GM21737 (cell line): ENCODE measurements at regions not wholly inside any gene's neighbourhood (a gene's known extent, or its start where the extent isn't known, plus 50 kb on each side); places are given as distances from the start of the nearest gene placed in this dataset.

Source experiments
- ATAC-seq: cut with Tn5 transposase; IDR thresholded peaks from one replicate; pipeline ENCODE4 v1.9.1; 2021; ENCODE audit warnings: mild to moderate bottlenecking, moderate library complexity; ENCODE audit not compliant: unreplicated experiment

DNA sequence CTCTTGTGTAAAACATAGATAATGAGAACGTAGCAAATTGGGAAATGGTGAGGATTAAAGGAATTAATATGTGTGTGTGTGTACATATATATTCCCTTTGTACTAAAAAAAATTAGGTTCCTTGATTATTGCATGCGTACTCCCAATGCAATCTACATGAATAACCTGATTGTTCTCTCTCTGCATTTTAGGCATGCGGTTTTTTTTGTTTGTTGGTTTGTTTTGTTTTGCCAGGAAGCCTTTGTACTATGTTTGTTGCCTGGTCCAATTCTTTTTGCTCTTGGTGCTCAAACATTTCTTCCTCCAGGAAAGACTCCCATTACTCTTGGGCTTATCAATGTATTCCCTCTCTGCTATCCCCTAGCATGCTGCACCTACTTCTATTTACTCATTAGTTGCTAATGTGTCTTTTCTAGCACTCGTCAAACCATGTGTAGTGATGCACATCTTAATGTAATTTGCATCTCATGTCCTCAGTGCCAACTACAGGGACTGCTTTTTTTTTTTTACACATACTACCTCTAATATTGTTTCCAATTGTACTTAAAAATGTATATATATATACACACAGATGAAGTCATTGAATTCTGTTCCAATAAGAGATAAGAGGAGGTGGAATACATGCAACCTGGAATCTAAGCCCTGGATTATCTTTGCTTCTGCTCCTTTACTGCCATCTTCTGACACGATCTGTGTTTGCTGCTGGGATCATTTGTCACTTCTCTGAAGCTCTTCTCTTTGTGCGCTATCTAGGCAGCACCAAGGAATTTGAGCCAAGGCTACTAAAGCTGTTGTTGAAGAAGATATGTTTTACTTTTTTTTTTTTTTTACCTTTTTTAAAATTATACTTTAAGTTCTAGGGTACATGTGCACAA, 197.2 kb upstream of the ANO3 start:
- no peak for ATAC-seq

DNA sequence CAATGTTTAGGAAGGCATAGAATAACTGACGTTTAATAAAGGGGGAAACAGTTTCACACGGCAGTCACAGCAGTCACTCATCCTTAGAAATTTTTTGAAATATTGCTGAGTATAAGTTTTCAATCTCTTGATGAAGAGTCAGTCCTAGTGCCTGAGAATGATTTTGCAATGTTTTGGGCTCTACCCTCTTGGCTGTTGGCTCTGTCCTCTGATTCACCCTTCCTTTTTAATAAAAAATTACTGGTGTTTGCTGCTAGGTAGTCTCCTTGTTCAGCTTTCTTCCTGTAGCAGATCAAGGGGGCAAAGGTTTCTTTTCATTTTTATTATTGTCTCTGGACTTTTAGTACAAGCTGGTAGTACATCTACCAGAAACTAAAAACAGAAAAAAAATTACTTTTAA, 194.3 kb upstream of the ANO3 start:
- ATAC-seq = no peak

DNA sequence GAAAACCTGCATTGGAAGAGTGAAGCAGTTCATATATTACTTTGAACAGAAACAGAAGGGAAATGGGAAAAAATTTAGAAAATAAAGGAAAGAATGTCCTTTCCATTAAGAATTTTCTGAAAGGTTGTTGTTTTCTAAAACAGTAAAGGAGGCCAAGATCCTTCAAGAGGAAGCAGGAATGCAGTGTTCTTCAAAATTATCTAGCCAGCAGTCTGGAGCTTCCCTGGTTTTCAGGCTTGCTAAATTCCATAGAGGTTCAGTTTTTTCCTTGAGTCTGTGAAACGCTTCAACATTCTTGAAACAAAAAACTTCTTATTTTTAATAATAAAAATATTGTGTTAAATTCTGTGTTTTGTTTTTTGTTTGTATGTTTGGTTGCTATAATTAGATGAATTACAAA, 189.0 kb upstream of the ANO3 start:
- ATAC-seq = no peak

DNA sequence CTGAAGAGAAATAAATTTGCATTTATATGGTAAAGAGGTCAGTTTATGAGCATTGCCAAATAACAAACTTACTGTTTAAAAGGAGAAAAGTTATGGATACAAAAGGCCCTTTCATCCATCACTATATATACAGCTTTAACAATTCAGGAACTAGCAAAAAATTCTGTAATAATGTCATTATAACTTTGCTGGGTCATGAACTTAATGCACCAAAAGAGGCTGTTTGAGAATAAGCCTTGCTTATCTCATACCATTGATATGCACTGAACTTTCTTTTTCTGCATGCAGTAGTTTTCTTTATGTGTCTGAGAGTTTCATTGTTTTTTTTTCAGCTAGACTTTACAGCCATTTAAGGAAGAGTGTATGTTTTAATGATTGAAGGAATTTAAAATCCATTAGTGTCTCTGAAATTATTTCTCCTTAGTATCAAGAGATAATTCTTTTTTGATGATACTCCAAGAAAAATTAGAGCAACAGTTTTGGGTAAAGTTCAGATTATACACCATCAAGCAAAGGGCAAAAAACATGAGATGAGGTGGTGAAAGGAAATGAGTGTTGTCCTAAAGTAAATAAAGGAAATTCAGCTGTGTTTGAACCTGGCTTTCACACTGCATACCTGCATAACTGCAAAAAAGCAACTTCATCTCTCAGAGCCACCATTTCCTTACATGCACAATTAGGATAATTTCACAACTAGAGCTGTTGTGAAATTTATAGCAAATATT, 188.2 kb upstream of the ANO3 start:
- ATAC-seq = no peak

DNA sequence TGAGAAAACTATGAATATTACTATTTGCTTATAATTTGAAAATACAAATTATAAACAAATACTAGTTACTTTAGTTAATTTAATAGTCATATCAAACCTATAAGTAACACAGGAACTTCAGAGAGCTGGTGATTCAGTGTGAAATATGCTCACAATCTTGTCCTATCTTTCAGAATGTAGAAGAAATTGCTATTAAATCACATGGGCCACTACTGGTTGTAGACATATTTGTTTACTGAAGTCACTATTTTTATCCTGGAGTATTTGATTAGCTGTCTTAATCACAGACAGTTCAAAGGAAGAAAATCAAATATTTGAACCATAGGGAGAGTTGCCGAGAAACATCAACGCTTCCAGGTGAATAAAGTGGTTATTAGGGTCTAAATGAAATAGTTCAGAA, 187.6 kb upstream of the ANO3 start:
- no peak for ATAC-seq

DNA sequence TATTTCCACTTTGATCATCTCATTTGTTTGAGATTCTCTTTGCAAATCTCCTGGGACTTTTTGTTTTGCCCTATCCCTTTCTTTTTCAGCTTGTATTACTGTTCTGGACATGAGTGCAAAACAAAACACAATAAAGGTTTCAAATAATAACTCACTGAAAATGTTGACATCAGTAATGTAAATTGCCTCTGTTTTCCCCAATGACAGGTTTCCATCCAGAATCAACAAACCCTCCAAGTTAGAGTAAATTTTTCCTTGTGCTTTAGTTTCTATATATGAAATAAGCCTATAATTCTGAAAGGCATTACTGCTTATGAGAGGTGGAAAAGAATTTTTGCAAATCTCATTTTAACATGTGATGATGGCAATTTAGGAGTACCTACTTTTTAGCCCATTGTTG, 187.0 kb upstream of the ANO3 start:
- ATAC-seq = no peak

DNA sequence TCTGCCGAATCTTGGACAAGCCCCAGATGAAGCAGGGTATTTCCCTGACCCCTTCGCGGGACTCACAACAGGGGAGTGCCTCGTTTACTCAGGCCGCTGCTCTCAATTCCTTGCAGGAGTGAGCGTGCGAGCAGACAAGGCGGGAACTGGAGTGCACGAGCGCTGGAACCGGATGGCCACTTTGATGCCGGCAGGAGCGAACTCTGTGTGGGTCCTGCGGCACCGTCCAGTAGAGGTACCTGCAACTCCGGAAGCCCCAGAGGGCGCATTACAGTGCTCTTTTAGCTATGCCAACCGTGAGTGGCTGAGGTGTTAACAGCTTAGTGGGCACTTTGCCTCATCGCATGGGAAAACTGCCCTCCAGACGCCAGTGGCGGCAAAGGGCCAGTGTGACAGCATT, 182.3 kb upstream of the ANO3 start:
- ATAC-seq = no peak

DNA sequence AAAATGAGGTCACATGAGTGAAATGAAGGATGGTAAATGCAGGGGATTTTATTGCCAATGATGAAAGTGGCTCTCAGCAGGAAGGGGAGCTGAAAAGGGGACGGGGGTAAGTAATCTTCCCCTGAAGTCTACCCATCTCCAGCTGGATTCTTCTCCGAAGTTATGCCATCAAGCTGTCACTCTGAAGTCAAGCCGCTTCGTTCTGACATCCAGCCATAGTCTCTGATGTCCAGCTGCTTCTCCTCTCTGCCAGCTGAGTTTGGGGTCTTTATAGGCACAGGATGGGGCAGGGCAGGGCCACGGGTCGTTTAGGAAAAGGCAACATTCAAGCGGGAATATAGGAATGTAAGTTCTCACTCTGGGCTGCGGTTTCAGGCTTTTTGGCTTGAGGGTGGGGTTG, 181.9 kb upstream of the ANO3 start:
- ATAC-seq = no peak

DNA sequence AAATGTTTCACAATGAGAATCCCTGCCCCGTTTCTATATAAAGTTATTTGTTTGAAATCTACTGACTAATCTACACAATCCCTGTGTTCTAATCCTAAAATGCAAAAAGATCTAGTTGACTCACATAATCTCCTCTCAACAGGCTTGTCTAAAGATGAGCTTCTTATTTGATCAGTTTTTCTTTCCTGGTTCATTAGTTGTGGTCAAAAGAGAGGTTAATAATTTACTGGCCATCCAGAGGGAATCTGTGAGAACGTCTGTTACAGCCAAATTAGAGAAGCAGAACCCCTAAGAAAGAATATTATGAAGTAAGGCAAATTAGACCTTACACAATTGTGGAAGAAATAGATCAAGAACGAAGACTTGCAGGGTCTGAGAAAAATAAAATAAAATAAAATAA, 173.7 kb upstream of the ANO3 start:
- ATAC-seq = no peak

DNA sequence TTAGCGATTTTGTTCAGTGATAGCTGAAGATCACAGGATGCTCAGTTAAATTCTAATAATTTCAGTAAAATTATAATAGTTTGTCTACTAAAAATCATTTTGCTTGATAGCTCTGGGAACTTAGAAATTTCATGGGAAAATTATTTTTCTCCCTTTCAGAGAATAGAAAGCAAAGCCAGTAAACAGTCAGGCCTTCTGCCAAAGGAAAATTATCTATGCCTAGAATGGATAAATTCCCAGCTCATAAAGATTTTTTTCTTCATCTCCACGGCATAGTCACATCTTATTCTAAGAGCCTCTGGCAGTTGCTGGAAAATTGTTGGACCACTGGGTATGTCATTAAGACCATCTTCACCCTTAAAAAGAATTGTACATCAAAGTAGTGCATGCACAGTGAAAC, 169.6 kb upstream of the ANO3 start:
- ATAC-seq = no peak

DNA sequence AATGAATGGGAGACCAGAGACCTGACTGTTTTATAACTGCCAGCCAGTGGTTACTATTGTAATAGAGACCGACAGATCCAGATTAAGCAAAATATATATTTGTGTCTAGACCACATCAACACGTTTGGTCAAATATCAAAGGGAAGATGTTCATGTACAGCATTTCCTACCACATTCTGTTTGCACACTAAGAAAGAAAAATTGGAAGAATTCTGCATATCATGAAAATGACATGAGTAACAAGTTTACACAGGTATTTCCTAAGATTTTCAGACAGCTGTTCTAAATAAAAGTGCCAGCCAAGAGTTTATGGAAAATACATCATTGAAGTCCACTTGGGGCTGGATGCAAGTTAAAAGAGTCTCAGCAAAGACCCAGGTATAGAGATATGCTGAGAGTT, 145.5 kb upstream of the ANO3 start:
- no peak for ATAC-seq

DNA sequence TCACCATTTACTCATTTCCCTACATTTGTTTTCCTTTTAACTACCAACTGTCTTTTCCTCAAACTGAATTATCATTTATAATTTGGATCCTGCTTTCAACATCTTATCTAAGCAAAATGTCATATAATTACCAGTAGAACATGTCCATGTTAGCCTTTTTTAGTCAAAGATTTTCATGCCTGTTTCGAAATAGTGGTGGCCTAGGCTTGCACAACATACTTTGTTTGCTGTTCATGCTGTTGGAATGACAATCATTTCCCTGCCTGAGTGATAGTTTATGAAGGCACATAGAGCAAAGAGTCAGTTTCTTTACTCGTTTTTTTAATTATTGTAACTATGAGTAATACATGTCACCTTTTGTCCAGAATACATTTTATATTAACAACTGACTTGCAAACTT, 144.3 kb upstream of the ANO3 start:
- ATAC-seq = no peak

DNA sequence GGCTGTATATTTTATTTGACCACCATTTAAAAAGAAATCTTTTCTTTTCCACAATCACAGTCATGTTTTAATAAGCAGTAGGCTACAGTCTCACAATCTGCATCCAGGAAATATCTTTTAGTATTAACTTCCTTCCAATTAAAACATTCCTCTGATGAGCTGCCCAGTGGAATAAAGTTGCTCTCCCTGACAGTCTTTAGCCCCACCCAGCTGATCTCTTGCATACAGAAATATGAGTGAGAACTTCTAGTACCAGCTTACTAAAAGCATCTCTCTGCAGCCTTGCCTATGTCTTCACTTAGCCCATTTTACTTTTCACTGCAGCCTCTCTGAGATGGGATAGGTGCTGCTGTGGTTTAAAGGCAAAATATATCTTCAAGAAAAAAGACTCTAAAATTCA, 143.4 kb upstream of the ANO3 start:
- no peak for ATAC-seq

DNA sequence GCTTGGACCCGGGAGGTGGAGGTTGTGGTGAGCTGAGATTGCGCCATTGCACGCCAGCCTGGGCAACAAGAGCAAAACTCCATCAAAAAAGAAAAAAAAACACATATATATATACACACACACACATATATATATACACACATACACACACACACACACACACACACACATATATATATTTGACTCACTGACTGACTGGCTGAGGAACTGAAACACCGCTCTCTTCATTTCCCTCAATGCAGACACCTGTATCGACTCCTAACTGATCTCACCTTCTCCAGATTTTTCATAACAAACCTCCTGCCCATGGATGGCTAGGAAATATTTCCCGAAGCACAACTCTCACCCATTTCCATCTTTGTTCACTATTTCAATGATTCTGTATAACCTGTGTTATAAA, 140.7 kb upstream of the ANO3 start:
- no peak for ATAC-seq

DNA sequence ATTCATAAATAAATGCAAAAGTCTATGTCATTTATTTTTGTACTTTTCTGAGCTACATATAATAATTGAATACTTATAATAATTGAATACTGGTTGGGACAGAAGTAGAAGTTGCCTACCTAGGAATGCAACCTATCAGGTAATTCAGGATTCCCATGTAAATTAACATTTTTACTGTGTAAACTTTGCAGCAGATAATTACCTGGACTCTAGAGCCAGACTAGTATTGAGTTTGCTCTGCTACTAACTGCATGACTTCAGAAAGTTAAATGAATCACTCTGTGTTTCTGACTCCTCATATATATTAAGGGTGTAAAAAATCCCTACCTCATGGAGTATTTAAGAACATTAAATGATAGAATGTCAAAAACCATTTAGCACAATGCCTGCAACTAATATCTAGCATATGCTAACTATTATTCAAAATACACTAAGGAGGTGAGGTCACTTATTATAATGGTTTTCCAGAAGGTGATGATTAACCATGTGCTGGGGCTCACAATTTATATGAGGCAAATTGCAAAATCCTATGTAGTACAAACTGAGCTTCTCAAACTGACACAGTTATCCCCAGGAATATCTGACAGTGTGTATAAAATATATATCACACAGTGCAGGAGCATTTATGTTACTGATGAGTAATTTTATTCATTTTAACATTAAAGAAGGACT, 138.1 kb upstream of the ANO3 start:
- no peak for ATAC-seq

DNA sequence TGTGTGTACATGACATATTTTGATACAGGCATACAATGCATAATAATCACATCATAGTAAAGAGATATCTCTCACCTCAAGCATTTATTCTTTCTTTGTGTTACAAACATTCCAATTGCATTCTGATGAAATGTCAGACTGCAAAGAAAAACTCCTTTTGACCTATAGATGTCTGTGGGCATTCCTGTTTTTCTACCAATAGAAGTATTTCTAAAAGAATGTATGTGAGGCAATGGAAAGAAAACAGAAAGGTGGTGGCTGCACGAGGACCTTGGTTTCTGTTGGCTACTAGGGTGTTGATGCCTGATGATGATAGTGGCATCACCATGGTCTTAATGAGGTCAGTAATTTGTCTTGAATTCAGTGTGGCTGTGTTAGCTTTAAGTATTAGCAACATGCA, 137.0 kb upstream of the ANO3 start:
- ATAC-seq = no peak

DNA sequence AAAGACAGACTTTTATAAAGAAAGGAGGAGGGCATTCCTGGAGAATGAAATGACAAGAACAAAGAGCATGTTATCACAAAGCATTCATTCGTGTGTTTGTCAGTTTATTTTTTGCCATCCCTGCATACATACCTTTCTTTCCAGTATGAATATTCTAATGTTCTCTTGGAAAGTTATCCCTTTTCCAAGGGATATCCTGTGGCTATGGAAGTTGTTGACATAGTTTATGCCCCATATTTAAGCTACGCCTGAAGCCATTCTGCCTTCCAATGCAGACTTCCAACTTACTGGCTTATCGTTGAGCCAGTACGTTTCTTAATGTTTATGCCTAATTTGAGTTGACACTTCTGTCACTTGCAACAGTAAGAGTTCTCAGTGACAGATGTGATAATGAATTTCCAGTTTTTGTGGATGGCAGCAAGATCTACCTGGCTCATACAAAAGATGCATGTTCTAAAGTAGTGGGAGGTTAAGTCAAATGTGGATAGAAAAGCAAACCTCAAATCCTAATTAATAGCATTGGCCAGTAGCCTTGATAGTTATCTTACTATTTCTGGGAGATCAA, 133.3 kb upstream of the ANO3 start:
- no peak for ATAC-seq

DNA sequence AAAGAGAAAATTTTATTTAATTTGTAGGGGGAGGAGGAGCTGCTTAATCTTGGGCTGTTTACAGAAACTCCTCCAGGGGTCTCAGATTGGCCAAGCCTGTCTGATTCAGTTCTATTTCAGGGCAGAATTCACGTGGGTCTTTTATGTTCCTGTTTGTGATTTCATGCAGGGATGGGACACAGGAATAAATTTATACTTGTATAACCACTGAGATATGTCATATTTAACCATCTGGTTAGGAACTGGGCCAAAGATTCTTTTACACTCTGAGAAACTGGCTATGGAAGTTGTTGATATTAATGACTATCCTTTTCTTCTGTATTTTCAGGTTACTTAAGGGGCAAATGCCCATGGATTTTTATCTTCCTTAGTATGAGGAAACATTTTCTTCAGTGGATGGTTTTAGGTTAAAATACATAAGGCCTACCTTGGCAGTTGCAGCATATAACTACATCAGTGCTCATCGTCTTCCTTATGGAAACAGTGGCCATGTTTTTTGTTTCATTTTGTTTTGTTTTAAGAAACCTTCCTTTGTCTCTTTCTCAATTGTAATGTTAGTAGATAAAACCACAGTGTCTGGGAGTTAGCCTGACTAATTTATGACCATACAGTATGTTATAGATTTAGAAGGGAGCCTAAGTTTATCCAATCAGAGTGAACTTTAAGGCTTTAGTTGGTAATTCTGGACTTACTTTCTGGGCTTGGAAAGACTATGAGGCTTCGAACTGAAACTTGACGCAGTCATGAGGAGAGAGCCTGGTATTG, 132.4 kb upstream of the ANO3 start:
- ATAC-seq = no peak

DNA sequence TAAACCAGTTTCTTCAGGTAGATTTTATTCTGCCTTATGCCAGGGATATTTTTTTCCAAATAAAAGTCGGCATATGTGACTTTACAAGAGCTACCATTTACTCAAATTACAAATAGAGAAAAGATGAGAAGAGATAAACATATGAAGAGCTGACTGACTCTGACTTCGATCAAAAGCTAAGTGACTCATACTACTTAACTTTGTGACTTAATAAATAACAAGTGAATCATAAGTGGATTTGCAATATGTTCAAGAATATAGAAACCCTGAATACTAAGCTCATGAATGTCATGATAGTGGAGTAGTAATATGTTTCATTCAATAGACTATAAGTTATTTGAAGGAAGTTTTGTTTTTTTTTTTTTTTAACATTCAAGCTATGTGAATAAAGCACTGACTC, 130.5 kb upstream of the ANO3 start:
- no peak for ATAC-seq

DNA sequence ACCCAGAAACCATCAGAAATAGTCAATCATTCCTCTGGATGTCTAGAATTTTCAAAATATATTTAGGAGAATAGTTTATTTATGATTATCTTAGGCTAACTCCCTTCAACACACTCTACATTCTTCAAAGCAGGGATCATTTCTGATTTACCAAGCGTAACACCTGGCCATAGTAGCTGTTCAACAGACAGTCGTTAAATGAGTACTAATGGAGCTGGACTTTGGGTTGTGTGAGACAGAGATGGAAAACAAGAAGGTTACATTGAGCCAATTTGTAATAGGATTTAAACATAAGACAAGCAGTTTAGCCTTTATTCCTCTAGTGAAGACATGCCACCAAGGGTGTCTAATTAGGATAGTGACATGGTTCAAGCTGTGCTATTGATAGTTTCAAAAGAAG, 129.2 kb upstream of the ANO3 start:
- no peak for ATAC-seq

DNA sequence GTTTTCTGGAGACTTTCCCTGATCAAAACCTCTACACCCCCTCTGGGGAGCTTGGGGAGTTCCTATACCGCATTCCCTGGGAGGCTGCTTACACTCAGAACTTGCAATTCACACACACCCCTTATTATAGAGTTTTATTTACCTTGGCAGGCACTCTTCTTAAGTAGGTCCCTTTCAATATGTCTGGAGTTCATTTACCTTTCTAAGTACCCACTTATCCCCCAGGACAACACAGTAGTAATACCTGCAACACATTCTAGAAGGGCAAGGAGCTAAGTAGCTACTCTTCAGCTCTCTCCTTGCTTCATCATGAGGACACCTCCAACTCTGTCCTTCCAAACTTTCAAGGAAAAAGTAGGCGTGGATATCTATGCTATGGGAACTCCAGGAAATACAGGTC, 127.8 kb upstream of the ANO3 start:
- ATAC-seq = no peak
